ENCODE measurements at regions not wholly inside any gene's neighbourhood (a gene's known extent, or its start where the extent isn't known, plus 50 kb on each side); places are given as distances from the start of the nearest gene placed in this dataset.
A peak's percentile ranks its signal among the peaks of the same experiment; 100 is the strongest.

DNA sequence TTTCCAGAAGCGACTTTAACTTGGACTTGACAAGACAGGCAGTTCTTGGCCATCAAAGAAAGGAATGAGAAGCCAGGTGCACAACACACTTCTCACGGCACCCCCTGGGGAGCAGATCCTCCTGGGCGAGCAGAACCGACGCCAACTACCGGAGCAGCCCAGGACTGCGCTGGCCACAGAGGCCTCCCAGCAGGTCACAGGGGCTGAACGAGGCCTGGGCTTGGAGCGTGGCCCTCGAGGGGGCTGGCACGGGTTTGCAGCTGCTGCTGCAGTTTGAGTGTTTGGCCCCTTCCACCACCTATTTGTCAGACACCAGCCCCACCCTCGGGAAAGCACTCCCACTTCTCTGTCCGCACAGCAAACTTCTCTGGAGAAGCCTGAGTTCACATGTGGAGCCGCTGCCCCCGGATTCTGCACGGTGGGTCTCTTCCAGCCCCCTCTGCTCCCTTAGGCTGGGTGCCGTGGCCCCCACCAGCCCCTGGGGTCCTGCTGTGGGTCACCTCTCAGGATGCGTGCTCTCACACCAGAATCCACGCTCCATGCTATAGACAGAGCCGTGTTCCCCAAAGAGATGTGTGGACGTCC is 306.7 kb upstream of the SALL3 start:
- 53% methylated on average over 14 to 21 of the region's 21 CpGs for WGBS, 2 donors
- TF ChIP-seq, protein P1, sequence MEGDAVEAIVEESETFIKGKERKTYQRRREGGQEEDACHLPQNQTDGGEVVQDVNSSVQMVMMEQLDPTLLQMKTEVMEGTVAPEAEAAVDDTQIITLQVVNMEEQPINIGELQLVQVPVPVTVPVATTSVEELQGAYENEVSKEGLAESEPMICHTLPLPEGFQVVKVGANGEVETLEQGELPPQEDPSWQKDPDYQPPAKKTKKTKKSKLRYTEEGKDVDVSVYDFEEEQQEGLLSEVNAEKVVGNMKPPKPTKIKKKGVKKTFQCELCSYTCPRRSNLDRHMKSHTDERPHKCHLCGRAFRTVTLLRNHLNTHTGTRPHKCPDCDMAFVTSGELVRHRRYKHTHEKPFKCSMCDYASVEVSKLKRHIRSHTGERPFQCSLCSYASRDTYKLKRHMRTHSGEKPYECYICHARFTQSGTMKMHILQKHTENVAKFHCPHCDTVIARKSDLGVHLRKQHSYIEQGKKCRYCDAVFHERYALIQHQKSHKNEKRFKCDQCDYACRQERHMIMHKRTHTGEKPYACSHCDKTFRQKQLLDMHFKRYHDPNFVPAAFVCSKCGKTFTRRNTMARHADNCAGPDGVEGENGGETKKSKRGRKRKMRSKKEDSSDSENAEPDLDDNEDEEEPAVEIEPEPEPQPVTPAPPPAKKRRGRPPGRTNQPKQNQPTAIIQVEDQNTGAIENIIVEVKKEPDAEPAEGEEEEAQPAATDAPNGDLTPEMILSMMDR (IDR thresholded peaks at IDR 0.05): no peak
- TF ChIP-seq POLR2A (IDR thresholded peaks at IDR 0.05): no peak
- H3K4me3 ChIP-seq (ENCODE audit: low read depth, poor library complexity, severe bottlenecking): no peak overlapping the region
- no peak for DNase-seq (ENCODE audit: low spot score in 2 of 2)
- intact Hi-C loops (cut with DNase I; ENCODE audit: low total_unique reads): no loop called here

DNA sequence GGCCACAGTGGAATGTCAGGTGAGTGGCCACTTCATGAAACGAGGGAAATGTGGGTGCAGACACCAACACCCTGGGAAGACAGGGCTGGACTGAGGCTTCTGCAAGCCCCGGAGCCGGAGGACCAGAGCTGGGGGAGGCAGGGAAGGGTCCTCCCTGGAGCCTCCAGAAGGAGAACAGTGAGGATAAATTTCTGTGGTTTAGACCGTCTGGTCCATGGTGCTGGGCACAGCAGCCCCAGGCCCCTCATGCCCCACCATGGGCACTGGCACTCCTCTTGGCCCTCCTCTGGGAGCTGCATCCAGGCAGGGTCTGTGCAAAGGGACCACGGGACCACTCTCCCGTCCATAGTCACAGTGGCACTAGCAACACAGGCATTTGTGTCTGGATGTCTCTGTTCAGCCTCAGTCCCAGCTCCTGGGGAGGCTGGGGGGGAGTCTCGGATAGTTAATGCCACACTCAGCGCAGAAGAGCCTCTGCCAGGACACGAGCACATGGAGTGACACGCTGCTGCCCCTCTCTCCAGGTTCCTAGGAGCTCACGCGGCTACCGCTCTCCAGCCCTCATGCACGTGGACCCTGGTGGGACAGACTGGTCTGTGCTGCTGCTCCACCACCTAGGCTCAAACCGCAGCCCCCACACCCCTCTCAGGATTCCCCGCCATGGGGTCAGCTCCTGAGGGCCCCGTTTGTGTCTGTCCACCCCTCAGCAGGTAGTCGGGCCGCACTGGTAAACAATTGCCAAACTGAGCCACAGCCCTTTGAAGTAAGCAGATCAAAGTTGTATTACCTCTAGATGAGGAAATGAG is 305.9 kb upstream of the SALL3 start:
- DNase-seq (ENCODE audit: low spot score in 2 of 2): no peak
- WGBS, 2 donors: 81 to 85% methylated on average over 18 to 19 of the region's 19 CpGs
- intact Hi-C loops (cut with DNase I; ENCODE audit: low total_unique reads): no loop called here
- H3K4me3 ChIP-seq (ENCODE audit: low read depth, poor library complexity, severe bottlenecking): no peak overlapping the region
- TF ChIP-seq POLR2A (IDR thresholded peaks at IDR 0.05): no peak
- TF ChIP-seq, protein P1 (IDR thresholded peaks at IDR 0.05): no peak

DNA sequence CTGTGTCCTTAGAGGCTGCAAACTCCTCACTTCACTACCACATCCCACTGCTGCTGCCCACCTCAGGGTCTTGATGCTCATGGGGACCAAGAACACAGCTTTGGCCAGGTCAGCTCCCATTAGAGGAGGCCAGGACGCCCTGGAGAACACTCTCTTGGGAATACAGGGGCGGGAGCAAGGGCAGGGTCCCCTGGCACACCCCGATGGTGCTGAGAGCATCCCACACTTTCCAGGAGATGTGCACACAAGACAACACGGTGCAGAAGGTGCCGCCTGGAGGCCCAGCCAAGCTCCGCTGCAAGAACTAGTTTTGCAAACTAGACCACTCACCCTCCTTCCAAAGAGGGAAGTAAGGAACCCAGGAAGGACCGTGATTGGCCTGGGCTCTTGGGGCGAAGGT is 304.4 kb upstream of the SALL3 start:
- 83 to 87% methylated on average over 8 of the region's 8 CpGs for WGBS, 2 donors

DNA sequence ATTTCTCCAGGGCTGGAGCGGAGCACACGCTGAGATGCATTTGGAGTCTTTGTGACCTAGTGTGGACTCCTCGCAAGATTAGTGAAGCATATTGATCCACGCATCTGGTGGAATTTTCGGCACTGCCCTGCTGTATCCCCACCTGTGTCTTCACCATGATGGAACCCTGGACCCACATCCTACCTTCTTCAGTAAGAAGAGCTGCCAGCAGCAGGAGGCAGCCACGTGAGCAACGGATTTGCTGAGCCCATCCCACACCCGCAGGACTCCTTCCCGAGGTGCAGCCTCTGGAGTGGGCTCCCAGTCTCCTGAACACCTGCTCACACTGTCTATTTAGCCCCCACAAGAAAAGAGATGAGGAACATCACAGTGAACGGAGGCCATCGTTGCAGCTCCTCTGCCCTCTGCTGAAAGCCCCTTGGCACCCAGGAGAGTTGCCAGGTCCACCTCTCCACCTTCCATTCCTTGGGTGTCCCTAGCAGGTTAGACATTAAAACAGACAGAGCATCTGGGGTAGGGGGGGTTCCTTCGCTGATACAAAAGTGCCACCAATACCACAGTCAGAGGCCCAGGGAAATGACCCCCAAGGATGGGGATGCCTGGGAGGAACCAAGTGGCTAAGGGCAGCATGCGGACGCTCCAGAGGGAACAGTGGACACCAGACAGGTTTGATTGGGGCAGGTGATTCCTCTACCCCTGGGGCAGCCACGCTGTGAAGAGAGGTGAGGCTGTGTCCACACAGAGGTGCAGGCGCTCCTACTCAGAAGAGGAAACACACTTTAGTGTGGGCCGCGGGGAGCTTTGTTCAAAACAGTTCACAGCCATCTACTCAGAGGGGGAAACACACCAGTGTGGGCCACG is 302.8 kb upstream of the SALL3 start:
- TF ChIP-seq, protein P1 (IDR thresholded peaks at IDR 0.05): no peak
- no peak for TF ChIP-seq POLR2A (IDR thresholded peaks at IDR 0.05)
- 85 to 91% methylated on average over 19 of the region's 19 CpGs for WGBS, 2 donors
- DNase-seq (ENCODE audit: low spot score in 2 of 2): peak in 1 of 2 donors; percentile 78

More for the DNA sequence above, 304.4 kb upstream of the SALL3 start:
- no peak for DNase-seq (ENCODE audit: low spot score in 2 of 2)
- H3K4me3 ChIP-seq (ENCODE audit: low read depth, poor library complexity, severe bottlenecking): no peak overlapping the region
- TF ChIP-seq, protein P1 (IDR thresholded peaks at IDR 0.05): no peak
- TF ChIP-seq POLR2A (IDR thresholded peaks at IDR 0.05): no peak
- intact Hi-C loops (cut with DNase I; ENCODE audit: low total_unique reads): no loop called here

GRCh38 chr18:78677483-78678317 is 301.9 kb upstream of the SALL3 start:
- intact Hi-C loops (cut with DNase I; ENCODE audit: low total_unique reads): no loop called here
- peak in 1 of 2 donors; percentile 62 for DNase-seq (ENCODE audit: low spot score in 2 of 2)
- 86 to 88% methylated on average over 25 of the region's 25 CpGs for WGBS, 2 donors
- no peak overlapping the region for H3K4me3 ChIP-seq (ENCODE audit: low read depth, poor library complexity, severe bottlenecking)
- TF ChIP-seq, protein P1 (IDR thresholded peaks at IDR 0.05): no peak
- no peak for TF ChIP-seq POLR2A (IDR thresholded peaks at IDR 0.05)

More for the DNA sequence above, 302.8 kb upstream of the SALL3 start:
- no peak overlapping the region for H3K4me3 ChIP-seq (ENCODE audit: low read depth, poor library complexity, severe bottlenecking)
- intact Hi-C loops (cut with DNase I; ENCODE audit: low total_unique reads): no loop called here
